CD4-positive, alpha-beta T cell (primary cell): ENCODE measurements at regions not wholly inside any gene's neighbourhood (a gene's known extent, or its start where the extent isn't known, plus 50 kb on each side); places are given as distances from the start of the nearest gene placed in this dataset.
"Not testable (repeated sequence)": the region's sequence is repeated elsewhere in the genome, so short reads cannot be mapped to it uniquely, and the experiment has no call there.

Experiments
- ATAC-seq: fragments of 200-7000 bp; cut with Tn5 transposase; one replicate; pipeline ENCODE4 v1.10.0; 2022; ENCODE audit warnings: mild to moderate bottlenecking; ENCODE audit not compliant: poor library complexity
- CTCF ChIA-PET: fragments of 350-600 bp; sonication (Branson Sonifier 250); formaldehyde crosslinking; loops from one replicate; lab custom pipeline; 2021; ENCODE audit warnings: antibody characterized with exemption, inconsistent platforms; lab: Charles Lee
- POLR2A ChIA-PET: fragments of 350-600 bp; sonication (Branson Sonifier 250); formaldehyde crosslinking; loops from one replicate; lab custom pipeline; 2021; ENCODE audit warnings: antibody characterized with exemption, inconsistent platforms; lab: Charles Lee
- DNase-seq, 14 experiments: peaks; one replicate each; pipeline ENCODE4 v3.0.0-alpha.2; 2013 to 2020; ENCODE audit warnings: mixed read lengths in 2 of 14
- H3K27ac ChIP-seq, 2 donors: one replicate each; pipeline versions ENCODE4 v1.5.1 to v1.7.0; 2013; ENCODE audit warnings: low read length in 2 of 2, low read depth in 1 of 2, mild to moderate bottlenecking in 1 of 2
- H3K27me3 ChIP-seq, 2 experiments: 1 replicate in 1 of 2; 2 replicates in 1 of 2; pipeline versions ENCODE4 v1.6.1 to v1.7.0; 2013; ENCODE audit warnings: low read length in 2 of 2, control low read depth in 1 of 2, mild to moderate bottlenecking in 1 of 2, moderate library complexity in 1 of 2; ENCODE audit not compliant: insufficient read depth in 2 of 2, control insufficient read depth in 1 of 2
- H3K36me3 ChIP-seq: one replicate; pipeline ENCODE4 v1.6.1; 2013; ENCODE audit warnings: low read length, control low read depth; ENCODE audit not compliant: insufficient read depth
- H3K4me1 ChIP-seq: one replicate; pipeline ENCODE4 v1.6.1; 2013; ENCODE audit warnings: low read length, control low read depth; ENCODE audit not compliant: insufficient read depth
- H3K4me3 ChIP-seq: one replicate; pipeline ENCODE4 v1.5.1; 2013; ENCODE audit warnings: mild to moderate bottlenecking, low read length, moderate library complexity
- H3K9me3 ChIP-seq, 2 experiments: 1 replicate in 1 of 2; 2 replicates in 1 of 2; pipeline versions ENCODE4 v1.6.1 to v1.7.0; 2013; ENCODE audit warnings: low read length in 2 of 2, mild to moderate bottlenecking in 2 of 2, control low read depth in 1 of 2, moderate library complexity in 1 of 2; ENCODE audit not compliant: control insufficient read depth in 1 of 2, insufficient read depth in 1 of 2
- H3K27ac Mint-ChIP-seq: one replicate; pipeline ENCODE4 v1.8.0; 2020; ENCODE audit warnings: mixed read lengths
- H3K27me3 Mint-ChIP-seq: one replicate; pipeline ENCODE4 v1.8.0; 2021; ENCODE audit warnings: mixed read lengths
- H3K36me3 Mint-ChIP-seq: one replicate; pipeline ENCODE4 v1.8.0; 2021; ENCODE audit warnings: low read depth, mixed read lengths
- H3K4me1 Mint-ChIP-seq: one replicate; pipeline ENCODE4 v1.8.0; 2021; ENCODE audit warnings: low read depth, mixed read lengths
- H3K4me3 Mint-ChIP-seq: one replicate; pipeline ENCODE4 v1.8.0; 2020; ENCODE audit warnings: mild to moderate bottlenecking, mixed read lengths
- H3K9me3 Mint-ChIP-seq: one replicate; pipeline ENCODE4 v1.8.0; 2020; ENCODE audit warnings: mixed read lengths
- intact Hi-C, 2 experiments: fragments of 100-400 bp; cut with DNase I in 1 of 2; cut with micrococcal nuclease in 1 of 2; formaldehyde crosslinking; loops; one replicate each; pipeline versions ENCODE4 v1.15.1 to v1.9.0; 2023 to 2025; cut with DNase I, micrococcal nuclease
- TF ChIP-seq, protein P1 (sequence below): fragments of 200-600 bp; IDR thresholded peaks from one replicate; pipeline ENCODE4 v1.8.0; 2022; ENCODE audit warnings: antibody characterized with exemption, mild to moderate bottlenecking

DNA sequence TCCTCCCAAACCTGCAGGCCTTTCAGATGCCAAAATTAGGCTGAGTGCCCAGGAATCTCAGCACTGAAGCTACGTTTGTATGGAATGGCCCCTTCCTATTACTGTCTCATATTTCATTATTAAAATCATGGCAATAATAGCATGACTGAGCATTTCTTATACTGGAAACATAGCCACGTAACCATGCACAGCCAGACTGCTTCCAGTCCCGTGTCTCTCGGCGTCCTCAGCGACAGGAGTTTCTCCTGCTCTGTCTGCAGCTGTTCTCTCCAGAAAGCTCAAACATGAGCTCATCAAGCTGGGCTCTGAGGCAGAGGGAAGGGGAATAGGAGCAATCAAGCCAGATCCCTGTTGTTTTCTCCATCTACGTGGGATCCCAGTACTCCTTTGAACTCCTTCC, 104.0 kb downstream of the CDC7 start:
- Histone ChIP-seq H3K27ac (no peak overlapping the region), H3K9me3 (no peaks in the 10 kb centered on the region), H3K36me3 (no peaks in the 10 kb centered on the region), H3K27me3 (no peaks in the 10 kb centered on the region), H3K4me3 (no peak overlapping the region), H3K4me1 (no peaks in the 10 kb centered on the region)
- intact Hi-C loops = no loop called here
- Mint-ChIP-seq H3K27ac (no peak overlapping the region), H3K9me3 (no peaks in the 10 kb centered on the region), H3K4me1 (no peaks in the 10 kb centered on the region), H3K36me3 (no peaks in the 10 kb centered on the region), H3K4me3 (no peak overlapping the region), H3K27me3 (no peaks in the 10 kb centered on the region)
- ChIA-PET CTCF (no interaction called here), POLR2A (no interaction called here)
- DNase-seq = no peak
- ATAC-seq = no peak
- TF ChIP-seq, protein P1, sequence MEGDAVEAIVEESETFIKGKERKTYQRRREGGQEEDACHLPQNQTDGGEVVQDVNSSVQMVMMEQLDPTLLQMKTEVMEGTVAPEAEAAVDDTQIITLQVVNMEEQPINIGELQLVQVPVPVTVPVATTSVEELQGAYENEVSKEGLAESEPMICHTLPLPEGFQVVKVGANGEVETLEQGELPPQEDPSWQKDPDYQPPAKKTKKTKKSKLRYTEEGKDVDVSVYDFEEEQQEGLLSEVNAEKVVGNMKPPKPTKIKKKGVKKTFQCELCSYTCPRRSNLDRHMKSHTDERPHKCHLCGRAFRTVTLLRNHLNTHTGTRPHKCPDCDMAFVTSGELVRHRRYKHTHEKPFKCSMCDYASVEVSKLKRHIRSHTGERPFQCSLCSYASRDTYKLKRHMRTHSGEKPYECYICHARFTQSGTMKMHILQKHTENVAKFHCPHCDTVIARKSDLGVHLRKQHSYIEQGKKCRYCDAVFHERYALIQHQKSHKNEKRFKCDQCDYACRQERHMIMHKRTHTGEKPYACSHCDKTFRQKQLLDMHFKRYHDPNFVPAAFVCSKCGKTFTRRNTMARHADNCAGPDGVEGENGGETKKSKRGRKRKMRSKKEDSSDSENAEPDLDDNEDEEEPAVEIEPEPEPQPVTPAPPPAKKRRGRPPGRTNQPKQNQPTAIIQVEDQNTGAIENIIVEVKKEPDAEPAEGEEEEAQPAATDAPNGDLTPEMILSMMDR = no peak

- H3K9me3 Mint-ChIP-seq = no peaks in the 10 kb centered on the region
- H3K4me3 Mint-ChIP-seq = no peak overlapping the region
- H3K4me1 Mint-ChIP-seq = no peaks in the 10 kb centered on the region
- TF ChIP-seq, protein P1 = no peak
- Histone ChIP-seq H3K4me1 (no peaks in the 10 kb centered on the region), H3K36me3 (no peaks in the 10 kb centered on the region), H3K4me3 (no peak overlapping the region), H3K27ac (no peak overlapping the region), H3K27me3 (no peaks in the 10 kb centered on the region), H3K9me3 (no peaks in the 10 kb centered on the region)
- intact Hi-C loops = no loop called here
- no peaks in the 10 kb centered on the region for H3K27me3 Mint-ChIP-seq
- DNase-seq (no peak), ATAC-seq (no peak)
- ChIA-PET CTCF (no interaction called here), POLR2A (no interaction called here)
- no peaks in the 10 kb centered on the region for H3K36me3 Mint-ChIP-seq
- no peak overlapping the region for H3K27ac Mint-ChIP-seq
Measured at GRCh38 chr1:91605566-91605965, 104.9 kb downstream of the CDC7 start.

GRCh38 chr1:91606546-91607078, 106.0 kb downstream of the CDC7 start:
- H3K9me3 Mint-ChIP-seq = no peaks in the 10 kb centered on the region
- ChIA-PET CTCF (interaction anchor here (0.6 kb wide), 1 partner anchor 326 kb away, joined by 3 read pairs; no protein-coding TSS in a partner anchor), POLR2A (interaction anchor here (0.7 kb wide), 1 partner anchor 45 kb away, joined by 3 read pairs; no protein-coding TSS in a partner anchor)
- H3K27ac ChIP-seq = no peak overlapping the region
- no peaks in the 10 kb centered on the region for H3K4me1 Mint-ChIP-seq
- H3K27ac Mint-ChIP-seq = no peak overlapping the region
- ATAC-seq (no peak), DNase-seq (no peak)
- no peaks in the 10 kb centered on the region for H3K36me3 ChIP-seq
- intact Hi-C loops = no loop called here
- no peak overlapping the region for H3K4me3 Mint-ChIP-seq
- H3K4me1 ChIP-seq = no peaks in the 10 kb centered on the region
- H3K9me3 ChIP-seq = no peaks in the 10 kb centered on the region
- no peaks in the 10 kb centered on the region for H3K27me3 ChIP-seq
- TF ChIP-seq, protein P1 = no peak
- H3K4me3 ChIP-seq = no peak overlapping the region
- no peaks in the 10 kb centered on the region for H3K36me3 Mint-ChIP-seq
- no peaks in the 10 kb centered on the region for H3K27me3 Mint-ChIP-seq

DNA sequence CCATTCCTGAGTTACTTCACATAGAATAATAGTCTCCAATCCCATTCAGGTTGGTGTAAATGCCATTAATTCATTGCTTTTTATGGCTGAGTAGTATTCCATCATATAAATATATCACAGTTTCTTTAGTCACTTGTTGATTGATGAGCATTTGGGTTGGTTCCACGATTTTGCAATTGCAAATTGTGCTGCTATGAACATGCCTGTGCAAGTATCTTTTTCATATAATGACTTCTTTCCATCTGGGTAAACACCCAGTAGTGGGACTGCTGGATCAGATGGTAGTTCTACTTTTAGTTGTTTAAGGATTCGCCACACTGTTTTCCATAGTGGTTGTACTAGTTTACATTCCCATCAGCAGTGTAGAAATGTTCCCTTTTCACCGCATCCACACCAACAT, 107.0 kb downstream of the CDC7 start:
- CTCF ChIA-PET = not testable (repeated sequence)

More for the DNA sequence above, 107.0 kb downstream of the CDC7 start:
- POLR2A ChIA-PET, H3K9me3 Mint-ChIP-seq, H3K27me3 Mint-ChIP-seq, H3K4me3 ChIP-seq, H3K4me3 Mint-ChIP-seq, H3K27me3 ChIP-seq, H3K27ac Mint-ChIP-seq, H3K27ac ChIP-seq, DNase-seq, H3K4me1 ChIP-seq, ATAC-seq, H3K4me1 Mint-ChIP-seq, H3K9me3 ChIP-seq, H3K36me3 Mint-ChIP-seq, H3K36me3 ChIP-seq, intact Hi-C loops: not testable (repeated sequence)
